ENCODE measurements at regions not wholly inside any gene's neighbourhood (a gene's known extent, or its start where the extent isn't known, plus 50 kb on each side); places are given as distances from the start of the nearest gene placed in this dataset.

- TF ChIP-seq, protein P1, sequence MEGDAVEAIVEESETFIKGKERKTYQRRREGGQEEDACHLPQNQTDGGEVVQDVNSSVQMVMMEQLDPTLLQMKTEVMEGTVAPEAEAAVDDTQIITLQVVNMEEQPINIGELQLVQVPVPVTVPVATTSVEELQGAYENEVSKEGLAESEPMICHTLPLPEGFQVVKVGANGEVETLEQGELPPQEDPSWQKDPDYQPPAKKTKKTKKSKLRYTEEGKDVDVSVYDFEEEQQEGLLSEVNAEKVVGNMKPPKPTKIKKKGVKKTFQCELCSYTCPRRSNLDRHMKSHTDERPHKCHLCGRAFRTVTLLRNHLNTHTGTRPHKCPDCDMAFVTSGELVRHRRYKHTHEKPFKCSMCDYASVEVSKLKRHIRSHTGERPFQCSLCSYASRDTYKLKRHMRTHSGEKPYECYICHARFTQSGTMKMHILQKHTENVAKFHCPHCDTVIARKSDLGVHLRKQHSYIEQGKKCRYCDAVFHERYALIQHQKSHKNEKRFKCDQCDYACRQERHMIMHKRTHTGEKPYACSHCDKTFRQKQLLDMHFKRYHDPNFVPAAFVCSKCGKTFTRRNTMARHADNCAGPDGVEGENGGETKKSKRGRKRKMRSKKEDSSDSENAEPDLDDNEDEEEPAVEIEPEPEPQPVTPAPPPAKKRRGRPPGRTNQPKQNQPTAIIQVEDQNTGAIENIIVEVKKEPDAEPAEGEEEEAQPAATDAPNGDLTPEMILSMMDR (IDR thresholded peaks at IDR 0.05) = no peak
- no peak for TF ChIP-seq POLR2A (IDR thresholded peaks at IDR 0.05)
Measured at GRCh38 chr7:108660465-108660864, 90.8 kb downstream of the DNAJB9 start.

Data from lower leg skin (tissue), 3 donors.